PFSK-1 (cell line): ENCODE measurements at regions not wholly inside any gene's neighbourhood (a gene's known extent, or its start where the extent isn't known, plus 50 kb on each side); places are given as distances from the start of the nearest gene placed in this dataset.

Experiments used
- FOXP2 ChIP-seq: optimal IDR thresholded peaks from 2 replicates; pipeline ENCODE3; 2011; ENCODE audit warnings: borderline replicate concordance, control low read depth, inconsistent platforms; ENCODE audit not compliant: insufficient read depth; ENCODE audit errors: extremely low read length, extremely low read depth
- POLR2AphosphoS5 ChIP-seq: IDR thresholded peaks from 2 replicates; pipeline ENCODE4 v1.6.1; 2012; ENCODE audit warnings: low read depth, mild to moderate bottlenecking, control low read depth, low read length, moderate library complexity
- SIN3A ChIP-seq: IDR thresholded peaks from 2 replicates; pipeline ENCODE4 v1.6.1; 2012; ENCODE audit warnings: mild to moderate bottlenecking, low read length, moderate library complexity, borderline replicate concordance; ENCODE audit not compliant: insufficient read depth
- TAF1 ChIP-seq: IDR thresholded peaks from 2 replicates; pipeline ENCODE4 v1.6.1; 2012; ENCODE audit warnings: low read length, control low read depth, borderline replicate concordance; ENCODE audit not compliant: insufficient read depth
- TF ChIP-seq, protein P1 (sequence below), 2 experiments: IDR thresholded peaks; 2 replicates each; pipeline versions ENCODE4 v1.6.1 to v1.8.0; 2011 to 2012; ENCODE audit warnings: low read depth in 2 of 2, low read length in 2 of 2, control low read depth in 1 of 2, inconsistent platforms in 1 of 2, mild to moderate bottlenecking in 1 of 2, moderate library complexity in 1 of 2; ENCODE audit not compliant: insufficient read depth in 1 of 2

DNA sequence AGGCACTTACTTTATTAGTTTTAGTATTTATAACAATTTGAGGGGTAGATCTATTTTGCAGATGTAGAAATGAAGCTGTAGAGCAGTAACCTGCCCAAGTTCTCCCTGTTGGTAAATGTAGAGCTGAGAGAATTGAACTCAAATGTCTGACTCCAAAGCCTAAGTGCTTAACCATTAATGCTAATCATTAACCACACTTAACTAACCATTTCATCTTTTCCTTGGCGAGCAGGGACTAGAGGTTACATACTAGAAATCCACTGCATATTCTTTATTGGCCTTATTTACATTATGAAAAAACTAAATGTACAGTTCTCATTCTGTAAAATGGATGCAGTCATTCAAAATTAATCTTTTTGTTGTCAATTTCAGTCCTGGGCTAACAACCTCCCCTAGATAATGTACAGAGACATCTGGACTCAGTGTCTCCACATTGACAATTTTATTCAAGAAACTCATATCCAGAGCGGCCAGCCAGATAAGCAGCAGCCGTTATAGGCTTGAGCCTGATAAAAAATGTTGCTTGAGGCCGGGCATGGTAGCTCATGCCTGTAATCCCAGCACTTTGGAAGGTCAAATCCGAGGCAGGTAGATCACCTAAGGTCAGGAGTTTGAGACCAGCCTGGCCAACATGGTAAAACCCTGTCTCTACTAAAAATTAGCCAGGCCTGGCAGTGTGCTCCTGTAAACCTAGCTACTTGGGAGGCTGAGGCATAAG, 76.7 kb upstream of the PICALM start:
- TF ChIP-seq, protein P1, sequence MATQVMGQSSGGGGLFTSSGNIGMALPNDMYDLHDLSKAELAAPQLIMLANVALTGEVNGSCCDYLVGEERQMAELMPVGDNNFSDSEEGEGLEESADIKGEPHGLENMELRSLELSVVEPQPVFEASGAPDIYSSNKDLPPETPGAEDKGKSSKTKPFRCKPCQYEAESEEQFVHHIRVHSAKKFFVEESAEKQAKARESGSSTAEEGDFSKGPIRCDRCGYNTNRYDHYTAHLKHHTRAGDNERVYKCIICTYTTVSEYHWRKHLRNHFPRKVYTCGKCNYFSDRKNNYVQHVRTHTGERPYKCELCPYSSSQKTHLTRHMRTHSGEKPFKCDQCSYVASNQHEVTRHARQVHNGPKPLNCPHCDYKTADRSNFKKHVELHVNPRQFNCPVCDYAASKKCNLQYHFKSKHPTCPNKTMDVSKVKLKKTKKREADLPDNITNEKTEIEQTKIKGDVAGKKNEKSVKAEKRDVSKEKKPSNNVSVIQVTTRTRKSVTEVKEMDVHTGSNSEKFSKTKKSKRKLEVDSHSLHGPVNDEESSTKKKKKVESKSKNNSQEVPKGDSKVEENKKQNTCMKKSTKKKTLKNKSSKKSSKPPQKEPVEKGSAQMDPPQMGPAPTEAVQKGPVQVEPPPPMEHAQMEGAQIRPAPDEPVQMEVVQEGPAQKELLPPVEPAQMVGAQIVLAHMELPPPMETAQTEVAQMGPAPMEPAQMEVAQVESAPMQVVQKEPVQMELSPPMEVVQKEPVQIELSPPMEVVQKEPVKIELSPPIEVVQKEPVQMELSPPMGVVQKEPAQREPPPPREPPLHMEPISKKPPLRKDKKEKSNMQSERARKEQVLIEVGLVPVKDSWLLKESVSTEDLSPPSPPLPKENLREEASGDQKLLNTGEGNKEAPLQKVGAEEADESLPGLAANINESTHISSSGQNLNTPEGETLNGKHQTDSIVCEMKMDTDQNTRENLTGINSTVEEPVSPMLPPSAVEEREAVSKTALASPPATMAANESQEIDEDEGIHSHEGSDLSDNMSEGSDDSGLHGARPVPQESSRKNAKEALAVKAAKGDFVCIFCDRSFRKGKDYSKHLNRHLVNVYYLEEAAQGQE (IDR thresholded peaks at IDR 0.05; ENCODE audit: insufficient read depth in 1 of 2, low read depth in 2 of 2, low read length in 2 of 2): no peak
- no peak for TF ChIP-seq POLR2AphosphoS5
- no peak for TF ChIP-seq FOXP2
- TF ChIP-seq SIN3A: no peak
- no peak for TF ChIP-seq TAF1

- TF ChIP-seq POLR2AphosphoS5 (no peak), TAF1 (no peak), FOXP2 (no peak), SIN3A (no peak)
- TF ChIP-seq, protein P1 (IDR thresholded peaks at IDR 0.05; ENCODE audit: insufficient read depth in 1 of 2, low read depth in 2 of 2, low read length in 2 of 2): no peak
Observed at GRCh38 chr11:86144846-86145245, 76.0 kb upstream of the PICALM start.

DNA sequence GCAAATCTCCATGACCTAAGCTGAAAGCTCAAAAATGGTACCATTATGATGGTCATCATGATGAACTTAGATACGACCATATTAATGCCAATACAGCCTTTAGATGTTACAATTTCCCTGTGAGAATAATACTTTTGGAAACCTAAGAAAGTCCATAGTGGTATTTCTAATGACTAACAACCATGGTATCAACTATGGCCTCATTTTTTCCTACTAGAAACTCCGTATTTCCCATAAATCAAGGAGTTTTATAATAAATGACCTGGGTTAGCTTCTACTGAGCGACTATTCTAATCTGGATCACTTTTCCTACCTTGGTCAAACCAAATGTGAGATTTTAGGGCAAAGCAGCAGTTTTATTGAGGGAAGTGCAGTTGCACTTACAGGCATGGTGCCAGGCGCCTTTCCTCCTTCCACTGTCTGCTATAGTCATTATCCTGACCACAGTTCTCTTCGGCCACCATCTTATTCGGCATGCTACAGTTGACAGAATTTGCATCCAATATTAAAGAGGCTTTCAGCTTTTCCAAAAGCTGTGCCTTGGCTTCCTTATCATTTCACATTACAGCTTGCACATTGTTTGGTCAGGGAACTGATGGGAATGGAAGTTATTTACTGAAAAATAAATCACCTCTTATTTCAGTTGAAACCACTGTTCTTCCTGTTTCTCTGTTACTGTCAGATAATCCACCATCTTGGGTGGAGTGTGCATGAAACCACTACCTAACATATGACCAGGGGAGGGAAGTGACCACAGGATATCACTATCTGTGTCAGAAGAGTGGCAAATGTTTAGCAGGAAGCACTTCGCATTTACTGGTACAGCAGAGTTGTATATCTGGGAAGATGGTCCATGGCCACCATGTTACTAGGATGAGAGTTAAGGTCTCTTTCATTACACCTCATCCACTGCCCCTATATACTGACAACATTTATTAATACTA, 74.5 kb upstream of the PICALM start:
- TF ChIP-seq SIN3A: no peak
- TF ChIP-seq FOXP2: no peak
- TF ChIP-seq, protein P1 (IDR thresholded peaks at IDR 0.05; ENCODE audit: insufficient read depth in 1 of 2, low read depth in 2 of 2, low read length in 2 of 2): no peak
- no peak for TF ChIP-seq TAF1
- TF ChIP-seq POLR2AphosphoS5: no peak

DNA sequence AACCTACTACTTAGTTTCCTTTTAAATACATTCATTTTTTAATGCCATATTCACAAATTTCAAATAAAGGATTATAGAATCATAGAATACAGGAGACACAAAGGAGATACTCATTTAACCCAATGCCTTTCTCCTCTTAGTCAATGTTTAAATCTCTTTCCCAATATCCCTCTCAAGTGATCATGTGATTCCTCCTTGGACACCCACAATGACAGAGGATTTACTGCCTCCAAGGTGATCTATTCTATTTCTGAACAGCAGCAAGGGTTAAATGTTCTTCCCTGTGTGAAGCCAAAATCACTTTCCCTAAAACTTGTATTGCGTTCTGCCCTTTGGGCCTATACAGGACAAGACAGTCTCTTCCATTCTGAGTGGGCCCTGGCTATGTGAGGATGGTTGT, 73.3 kb upstream of the PICALM start:
- TF ChIP-seq POLR2AphosphoS5: no peak
- TF ChIP-seq SIN3A: no peak
- no peak for TF ChIP-seq FOXP2
- TF ChIP-seq, protein P1 (IDR thresholded peaks at IDR 0.05; ENCODE audit: insufficient read depth in 1 of 2, low read depth in 2 of 2, low read length in 2 of 2): no peak
- TF ChIP-seq TAF1: no peak
